ENCODE measurements at regions not wholly inside any gene's neighbourhood (a gene's known extent, or its start where the extent isn't known, plus 50 kb on each side); places are given as distances from the start of the nearest gene placed in this dataset.

GRCh38 chr3:88534534-88534933, 384.8 kb downstream of the C3orf38 start:
- H3K9me3 Mint-ChIP-seq = no peaks in the 10 kb centered on the region
- no peak overlapping the region for H3K27ac Mint-ChIP-seq
- no peak for DNase-seq
- no peak for ATAC-seq
- no peaks in the 10 kb centered on the region for H3K4me1 Mint-ChIP-seq
- H3K27me3 Mint-ChIP-seq = no peaks in the 10 kb centered on the region
- H3K4me3 Mint-ChIP-seq = no peak overlapping the region

GRCh38 chr3:88535563-88535962, 385.8 kb downstream of the C3orf38 start:
- no peaks in the 10 kb centered on the region for H3K9me3 Mint-ChIP-seq
- ATAC-seq (no peak), DNase-seq (no peak)
- no peaks in the 10 kb centered on the region for H3K4me1 Mint-ChIP-seq
- H3K27me3 Mint-ChIP-seq = no peaks in the 10 kb centered on the region
- no peak overlapping the region for H3K4me3 Mint-ChIP-seq
- H3K27ac Mint-ChIP-seq = no peak overlapping the region

- H3K4me1 Mint-ChIP-seq = no peaks in the 10 kb centered on the region
- H3K4me3 Mint-ChIP-seq = no peak overlapping the region
- DNase-seq (no peak), ATAC-seq (no peak)
- H3K27me3 Mint-ChIP-seq = no peaks in the 10 kb centered on the region
- H3K27ac Mint-ChIP-seq = no peak overlapping the region
- peaks cover 6 to 26% of the 10 kb centered on the region in 2 donors for H3K9me3 Mint-ChIP-seq
Measured at GRCh38 chr3:88542916-88543315, 393.2 kb downstream of the C3orf38 start.

- Mint-ChIP-seq H3K27me3 (no peaks in the 10 kb centered on the region), H3K4me1 (no peaks in the 10 kb centered on the region), H3K9me3 (peaks cover 0 to 14% of the 10 kb centered on the region in 2 donors), H3K4me3 (no peak overlapping the region), H3K27ac (no peak overlapping the region)
- no peak for ATAC-seq
- DNase-seq = no peak
Measured at GRCh38 chr3:88572450-88572849, 422.7 kb downstream of the C3orf38 start.

GRCh38 chr3:88573472-88573871, 423.7 kb downstream of the C3orf38 start:
- no peak for ATAC-seq
- Mint-ChIP-seq H3K27ac (no peak overlapping the region), H3K4me3 (no peak overlapping the region), H3K9me3 (peaks cover 0 to 14% of the 10 kb centered on the region in 2 donors), H3K4me1 (no peaks in the 10 kb centered on the region), H3K27me3 (no peaks in the 10 kb centered on the region)
- no peak for DNase-seq

- no peaks in the 10 kb centered on the region for H3K4me1 Mint-ChIP-seq
Measured at GRCh38 chr3:88574146-88574545, 424.4 kb downstream of the C3orf38 start.

GRCh38 chr3:88584451-88584850, 434.7 kb downstream of the C3orf38 start:
- no peak overlapping the region for H3K27ac Mint-ChIP-seq
- no peak for ATAC-seq
- H3K27me3 Mint-ChIP-seq = no peaks in the 10 kb centered on the region
- DNase-seq = no peak
- peaks cover 5 to 14% of the 10 kb centered on the region in 2 donors for H3K9me3 Mint-ChIP-seq
- H3K4me3 Mint-ChIP-seq = no peak overlapping the region
- H3K4me1 Mint-ChIP-seq = no peaks in the 10 kb centered on the region

More at GRCh38 chr3:88574146-88574545, 424.4 kb downstream of the C3orf38 start:
- no peak overlapping the region for H3K27ac Mint-ChIP-seq
- peaks cover 0 to 9% of the 10 kb centered on the region in 2 donors for H3K9me3 Mint-ChIP-seq
- no peak for DNase-seq
- no peaks in the 10 kb centered on the region for H3K27me3 Mint-ChIP-seq
- no peak for ATAC-seq
- H3K4me3 Mint-ChIP-seq = no peak overlapping the region

GRCh38 chr3:88586121-88586640, 436.4 kb downstream of the C3orf38 start:
- no peak overlapping the region for H3K4me3 Mint-ChIP-seq
- H3K27ac Mint-ChIP-seq = no peak overlapping the region
- peaks cover 5 to 14% of the 10 kb centered on the region in 2 donors for H3K9me3 Mint-ChIP-seq

GRCh38 chr3:88589138-88589537, 439.4 kb downstream of the C3orf38 start:
- no peaks in the 10 kb centered on the region for H3K4me1 Mint-ChIP-seq
- no peaks in the 10 kb centered on the region for H3K27me3 Mint-ChIP-seq

More at GRCh38 chr3:88586121-88586640, 436.4 kb downstream of the C3orf38 start:
- Mint-ChIP-seq H3K27me3 (no peaks in the 10 kb centered on the region), H3K4me1 (no peaks in the 10 kb centered on the region)
- DNase-seq = no peak
- ATAC-seq = no peak

GRCh38 chr3:88595026-88595425, 445.3 kb downstream of the C3orf38 start:
- Mint-ChIP-seq H3K4me3 (no peak overlapping the region), H3K27ac (no peak overlapping the region), H3K4me1 (no peaks in the 10 kb centered on the region), H3K9me3 (peaks cover 5 to 13% of the 10 kb centered on the region in 2 donors), H3K27me3 (no peaks in the 10 kb centered on the region)
- ATAC-seq (no peak), DNase-seq (no peak)

More at GRCh38 chr3:88589138-88589537, 439.4 kb downstream of the C3orf38 start:
- no peak overlapping the region for H3K27ac Mint-ChIP-seq
- H3K9me3 Mint-ChIP-seq = peaks cover 0 to 20% of the 10 kb centered on the region in 2 donors
- DNase-seq (no peak), ATAC-seq (no peak)
- H3K4me3 Mint-ChIP-seq = no peak overlapping the region

GRCh38 chr3:88596451-88596850, 446.7 kb downstream of the C3orf38 start:
- no peak overlapping the region for H3K27ac Mint-ChIP-seq
- H3K4me3 Mint-ChIP-seq = no peak overlapping the region
- DNase-seq (no peak), ATAC-seq (no peak)
- no peaks in the 10 kb centered on the region for H3K4me1 Mint-ChIP-seq
- peaks cover 10 to 13% of the 10 kb centered on the region in 2 donors for H3K9me3 Mint-ChIP-seq
- no peaks in the 10 kb centered on the region for H3K27me3 Mint-ChIP-seq

GRCh38 chr3:88610820-88611219, 461.1 kb downstream of the C3orf38 start:
- H3K27ac Mint-ChIP-seq = no peak overlapping the region
- no peak overlapping the region for H3K4me3 Mint-ChIP-seq
- no peaks in the 10 kb centered on the region for H3K27me3 Mint-ChIP-seq
- no peaks in the 10 kb centered on the region for H3K4me1 Mint-ChIP-seq
- no peak for ATAC-seq
- DNase-seq = no peak
- peaks cover 7 to 14% of the 10 kb centered on the region in 2 donors for H3K9me3 Mint-ChIP-seq

GRCh38 chr3:88611826-88612326, 462.1 kb downstream of the C3orf38 start:
- H3K27ac Mint-ChIP-seq = no peak overlapping the region
- H3K9me3 Mint-ChIP-seq = peaks cover 7% of the 10 kb centered on the region in 2 donors
- DNase-seq = no peak
- H3K4me1 Mint-ChIP-seq = no peaks in the 10 kb centered on the region
- no peaks in the 10 kb centered on the region for H3K27me3 Mint-ChIP-seq
- ATAC-seq = no peak
- no peak overlapping the region for H3K4me3 Mint-ChIP-seq

- Mint-ChIP-seq H3K27me3 (no peaks in the 10 kb centered on the region), H3K27ac (no peak overlapping the region)
Measured at GRCh38 chr3:88616413-88616812, 466.7 kb downstream of the C3orf38 start.

GRCh38 chr3:88617283-88617682, 467.5 kb downstream of the C3orf38 start:
- no peaks in the 10 kb centered on the region for H3K4me1 Mint-ChIP-seq
- H3K4me3 Mint-ChIP-seq = no peak overlapping the region
- no peaks in the 10 kb centered on the region for H3K27me3 Mint-ChIP-seq
- H3K27ac Mint-ChIP-seq = no peak overlapping the region
- peaks cover 0 to 5% of the 10 kb centered on the region in 2 donors for H3K9me3 Mint-ChIP-seq
- ATAC-seq (no peak), DNase-seq (no peak)

More at GRCh38 chr3:88616413-88616812, 466.7 kb downstream of the C3orf38 start:
- Mint-ChIP-seq H3K4me1 (no peaks in the 10 kb centered on the region), H3K4me3 (no peak overlapping the region), H3K9me3 (peaks cover 0 to 5% of the 10 kb centered on the region in 2 donors)
- DNase-seq (no peak), ATAC-seq (no peak)

- no peak for ATAC-seq
- Mint-ChIP-seq H3K27ac (no peak overlapping the region), H3K4me1 (no peaks in the 10 kb centered on the region), H3K4me3 (no peak overlapping the region), H3K9me3 (peaks cover 0 to 5% of the 10 kb centered on the region in 2 donors), H3K27me3 (no peaks in the 10 kb centered on the region)
- DNase-seq = no peak
Measured at GRCh38 chr3:88618021-88618645, 468.4 kb downstream of the C3orf38 start.
